ENCODE measurements at regions not wholly inside any gene's neighbourhood (a gene's known extent, or its start where the extent isn't known, plus 50 kb on each side); places are given as distances from the start of the nearest gene placed in this dataset.
"Not testable (repeated sequence)": the region's sequence is repeated elsewhere in the genome, so short reads cannot be mapped to it uniquely, and the experiment has no call there.

GRCh38 chr1:149278156-149278555, 174.8 kb upstream of the NBPF9 start:
- not testable (repeated sequence) for DNase-seq (ENCODE audit: low read depth in 2 of 2)

DNA sequence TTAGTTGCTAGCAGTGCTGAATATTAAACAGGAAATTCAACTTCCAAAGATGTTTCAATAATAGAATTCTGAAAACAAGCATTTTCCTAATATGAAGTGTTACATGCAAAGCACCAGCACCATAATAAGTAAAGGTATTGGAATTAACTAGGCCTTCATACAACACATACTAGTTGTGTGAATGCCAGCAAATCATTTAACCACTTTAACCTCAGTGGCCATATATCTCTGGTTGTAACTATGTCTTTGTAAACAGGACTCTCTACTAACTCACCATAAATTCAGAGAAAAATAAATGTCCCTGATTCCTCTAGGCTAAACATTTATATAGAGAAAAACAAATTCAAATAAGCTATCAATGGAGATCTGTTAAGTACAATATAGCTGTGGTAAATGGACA, 175.7 kb upstream of the NBPF9 start:
- DNase-seq (ENCODE audit: low read depth in 2 of 2): not testable (repeated sequence)

DNA sequence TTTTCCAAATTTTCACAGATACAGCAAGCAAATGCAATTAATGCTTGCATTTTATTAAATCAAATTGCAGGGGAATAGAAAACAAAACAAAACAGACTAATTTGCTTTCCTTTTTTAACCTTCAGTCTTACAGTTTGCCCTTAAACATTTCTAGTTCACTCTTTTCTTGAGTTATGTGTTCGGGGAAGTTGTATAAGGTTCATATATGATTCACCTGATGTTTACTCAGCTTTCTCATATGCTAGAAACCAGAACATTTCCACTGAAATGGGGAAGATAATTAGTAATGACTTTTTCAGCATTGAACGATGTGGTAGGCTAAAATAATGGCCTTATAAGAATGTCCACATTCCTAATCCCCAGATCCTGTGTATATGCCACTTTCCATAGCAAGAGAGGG, 176.2 kb upstream of the NBPF9 start:
- not testable (repeated sequence) for DNase-seq (ENCODE audit: low read depth in 2 of 2)

GRCh38 chr1:149284773-149285172, 181.4 kb upstream of the NBPF9 start:
- DNase-seq (ENCODE audit: low read depth in 2 of 2): not testable (repeated sequence)

- not testable (repeated sequence) for DNase-seq (ENCODE audit: low read depth in 2 of 2)
Measured at GRCh38 chr1:149285205-149285604, 181.9 kb upstream of the NBPF9 start.

- peak in 1 of 2 donors; percentile 11 for DNase-seq (ENCODE audit: low read depth in 2 of 2)
Measured at GRCh38 chr1:149285638-149286037, 182.3 kb upstream of the NBPF9 start.

GRCh38 chr1:149288580-149288979, 185.2 kb upstream of the NBPF9 start:
- DNase-seq (ENCODE audit: low read depth in 2 of 2): not testable (repeated sequence)

DNA sequence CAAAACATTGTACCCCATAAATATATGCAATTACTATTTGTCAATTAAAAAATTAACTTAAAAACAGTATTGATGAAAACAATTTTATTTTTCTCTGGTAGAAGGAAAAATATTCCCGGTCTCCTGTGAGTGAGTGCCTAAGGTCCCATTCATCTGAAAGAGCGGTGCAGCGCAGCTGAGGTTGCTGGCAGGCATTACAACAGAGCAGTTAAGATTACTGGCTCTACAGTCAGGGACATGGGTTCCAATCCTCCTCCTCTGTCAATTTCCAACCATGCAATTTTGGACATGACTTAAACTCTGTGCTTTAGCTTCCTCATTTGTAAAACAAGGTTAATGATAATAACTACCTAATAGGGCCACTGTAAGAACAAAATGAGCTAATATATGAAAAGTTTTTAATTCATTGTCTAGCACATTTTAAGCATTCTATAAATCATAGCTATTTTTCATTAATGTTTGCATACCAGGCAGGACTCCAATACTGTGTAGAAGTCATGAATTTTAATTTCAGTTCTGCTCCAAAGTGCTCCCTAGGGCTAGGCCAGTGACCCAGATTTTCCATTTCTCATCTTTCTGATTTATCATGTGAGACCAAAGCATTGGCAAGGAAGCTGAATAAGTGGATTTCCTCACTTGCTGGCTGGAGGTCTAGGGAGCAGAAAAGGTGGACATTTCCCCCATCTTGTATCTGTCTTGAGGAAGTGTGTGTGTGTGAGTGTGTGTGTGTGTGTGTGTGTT, 174.2 kb upstream of the NBPF19 start:
- DNase-seq (ENCODE audit: low read depth in 2 of 2): not testable (repeated sequence)

- DNase-seq (ENCODE audit: low read depth in 2 of 2): not testable (repeated sequence)
Measured at GRCh38 chr1:149301282-149301681, 173.6 kb upstream of the NBPF19 start.

GRCh38 chr1:149304796-149305195, 170.0 kb upstream of the NBPF19 start:
- not testable (repeated sequence) for DNase-seq (ENCODE audit: low read depth in 2 of 2)

- DNase-seq (ENCODE audit: low read depth in 2 of 2): not testable (repeated sequence)
Measured at GRCh38 chr1:149307640-149308039, 167.2 kb upstream of the NBPF19 start.

- DNase-seq (ENCODE audit: low read depth in 2 of 2): not testable (repeated sequence)
Measured at GRCh38 chr1:149314921-149315320, 159.9 kb upstream of the NBPF19 start.

- DNase-seq (ENCODE audit: low read depth in 2 of 2): not testable (repeated sequence)
Measured at GRCh38 chr1:149320971-149321731, 153.7 kb upstream of the NBPF19 start.

DNA sequence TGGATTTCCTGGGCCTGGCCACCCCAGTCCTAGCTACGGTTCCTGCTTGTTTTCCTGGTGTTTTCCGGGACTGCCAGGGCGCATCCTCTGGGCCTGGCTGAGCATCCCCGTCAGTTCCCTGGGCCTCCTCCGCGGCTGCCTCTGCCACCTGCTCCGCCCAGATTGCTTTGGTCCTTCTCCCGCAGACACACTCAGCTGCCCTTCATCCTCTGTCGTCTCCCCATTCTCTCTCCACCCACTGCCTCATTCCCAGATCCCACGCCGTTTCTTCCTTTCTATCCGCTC, 153.2 kb upstream of the NBPF19 start:
- not testable (repeated sequence) for DNase-seq (ENCODE audit: low read depth in 2 of 2)

- DNase-seq (ENCODE audit: low read depth in 2 of 2): not testable (repeated sequence)
Measured at GRCh38 chr1:149330081-149330335, 144.8 kb upstream of the NBPF19 start.

- DNase-seq (ENCODE audit: low read depth in 2 of 2): not testable (repeated sequence)
Measured at GRCh38 chr1:149336082-149336481, 138.8 kb upstream of the NBPF19 start.

DNA sequence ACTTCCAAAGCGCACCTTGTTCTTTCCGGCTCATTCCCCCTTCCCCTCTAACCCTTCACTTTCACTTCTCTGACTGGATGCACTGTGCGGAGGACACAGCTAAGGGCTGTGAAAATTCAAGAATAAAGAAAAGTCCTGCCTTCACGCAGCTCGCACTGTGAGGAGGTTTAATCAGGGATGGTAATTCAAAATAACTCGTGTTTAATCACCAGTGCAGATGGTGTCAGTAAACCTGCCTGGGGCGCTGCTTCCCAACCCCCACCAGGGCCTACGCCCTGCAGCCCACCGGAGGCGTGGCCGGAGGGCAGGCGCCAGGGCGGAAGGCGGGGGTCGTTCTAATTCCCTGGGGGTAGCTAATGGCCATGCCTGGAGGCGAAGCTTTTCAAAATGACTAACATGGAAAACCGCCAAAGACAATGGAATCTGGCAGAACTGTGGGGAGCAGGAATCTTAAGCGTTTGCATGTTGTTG, 136.6 kb upstream of the NBPF19 start:
- not testable (repeated sequence) for DNase-seq (ENCODE audit: low read depth in 2 of 2)

- DNase-seq (ENCODE audit: low read depth in 2 of 2): not testable (repeated sequence)
Measured at GRCh38 chr1:149338698-149339097, 136.1 kb upstream of the NBPF19 start.

DNA sequence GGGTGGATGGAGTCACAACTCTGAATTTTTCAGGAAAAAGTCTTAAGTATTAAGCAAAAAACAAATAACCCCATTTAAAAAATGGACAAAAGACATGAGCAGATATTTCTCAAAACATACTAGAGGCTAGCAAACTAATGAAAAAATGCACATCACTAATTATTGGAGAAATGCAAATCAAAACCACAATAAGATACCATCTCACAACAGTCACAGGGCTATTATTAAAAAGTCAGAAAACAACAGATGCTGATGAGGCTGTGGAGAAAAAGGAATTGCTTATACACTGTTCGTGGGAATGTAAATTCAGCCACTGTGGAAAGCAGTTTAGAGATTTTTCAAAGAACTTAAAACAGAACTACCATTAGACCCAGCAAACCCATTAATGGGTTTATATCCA, 125.4 kb upstream of the NBPF19 start:
- DNase-seq (ENCODE audit: low read depth in 2 of 2): not testable (repeated sequence)

- DNase-seq (ENCODE audit: low read depth in 2 of 2): not testable (repeated sequence)
Measured at GRCh38 chr1:149352205-149352604, 122.6 kb upstream of the NBPF19 start.

DNA sequence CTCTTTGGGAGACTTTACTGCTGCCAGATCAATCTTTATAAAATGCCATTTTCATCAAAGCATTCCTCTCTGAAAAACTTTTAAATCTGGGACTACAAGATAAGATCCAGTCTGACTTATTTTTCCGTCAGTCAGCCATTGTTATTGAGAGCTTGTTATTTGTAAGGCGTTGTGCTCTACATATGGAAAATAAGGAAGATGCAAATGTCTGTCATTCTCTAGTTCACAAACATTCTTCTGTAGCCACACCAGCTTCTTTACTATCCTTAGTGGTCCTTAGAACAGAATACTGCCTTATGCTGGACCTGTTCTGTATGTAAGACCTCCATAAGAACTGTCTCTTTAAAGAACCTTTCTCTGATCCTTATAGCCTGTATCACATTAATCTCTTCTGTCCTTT, 120.3 kb upstream of the NBPF19 start:
- not testable (repeated sequence) for DNase-seq (ENCODE audit: low read depth in 2 of 2)

- not testable (repeated sequence) for DNase-seq (ENCODE audit: low read depth in 2 of 2)
Measured at GRCh38 chr1:149355748-149356147, 119.1 kb upstream of the NBPF19 start.

DNA sequence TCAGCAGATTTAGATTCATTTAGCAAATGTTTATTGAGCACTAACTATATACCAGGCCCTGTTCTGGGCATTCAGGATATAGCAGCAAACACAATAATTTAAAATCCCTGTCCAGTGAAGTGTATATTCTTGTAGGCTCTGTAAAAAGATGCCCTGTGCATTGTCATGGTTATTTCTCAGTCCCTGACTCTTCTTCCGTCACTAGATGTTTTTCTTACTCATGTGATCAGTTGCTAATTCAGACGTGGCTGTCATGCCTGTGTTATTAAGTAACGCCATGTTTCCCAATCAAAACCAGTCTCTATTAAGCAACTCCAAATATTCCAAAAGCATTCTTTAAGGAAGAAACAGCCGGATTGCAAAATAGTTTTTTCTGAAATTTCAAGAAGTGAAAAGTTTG, 118.7 kb upstream of the NBPF19 start:
- not testable (repeated sequence) for DNase-seq (ENCODE audit: low read depth in 2 of 2)

Measured in stimulated activated CD8-positive, alpha-beta memory T cell treated with anti-CD3 and anti-CD28 coated beads, Interleukin-15, amount 100 ng/mL, for 48 hours (primary cell).